ENCODE measurements at regions not wholly inside any gene's neighbourhood (a gene's known extent, or its start where the extent isn't known, plus 50 kb on each side); places are given as distances from the start of the nearest gene placed in this dataset.
"Not testable (repeated sequence)": the region's sequence is repeated elsewhere in the genome, so short reads cannot be mapped to it uniquely, and the experiment has no call there.

DNA sequence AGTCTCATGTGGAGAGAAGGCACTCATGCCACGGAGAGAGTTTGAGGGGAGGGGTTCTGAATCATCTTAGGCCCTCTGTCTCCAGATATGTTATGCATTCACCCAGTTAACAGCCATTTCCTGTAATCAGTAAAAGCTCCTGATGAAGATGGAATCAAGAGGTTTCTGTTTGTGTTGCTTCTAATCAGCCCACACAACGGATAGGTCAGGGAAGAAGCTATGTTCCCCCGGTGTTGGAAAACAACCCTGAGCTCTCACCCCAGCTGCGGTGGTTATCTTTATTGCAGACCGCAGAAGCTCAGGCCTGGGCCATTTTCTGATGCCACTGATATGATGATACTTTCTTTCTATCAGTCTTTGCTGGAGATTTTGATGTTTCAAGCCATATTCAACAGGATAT, 338.5 kb upstream of the ONECUT1 start:
- no peak for DNase-seq

DNA sequence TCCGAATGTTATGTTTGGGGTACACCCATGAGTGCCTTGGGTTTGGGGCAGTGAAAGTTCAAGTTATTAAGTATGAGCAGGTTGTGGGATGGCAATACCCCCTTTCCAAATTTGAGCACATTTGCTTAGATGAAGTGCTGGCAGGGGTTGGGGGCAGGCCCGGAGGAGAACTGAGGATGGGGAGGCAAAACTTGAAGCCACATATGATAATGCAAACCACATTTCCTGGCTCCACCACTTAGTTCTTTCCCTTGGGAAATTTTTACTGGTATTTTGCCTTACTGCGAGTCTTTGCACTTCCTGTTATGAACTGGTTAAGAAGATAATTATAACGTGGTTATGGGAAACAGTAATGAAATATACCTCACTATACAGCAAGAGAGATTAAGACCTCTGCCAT, 336.0 kb upstream of the ONECUT1 start:
- no peak for DNase-seq

DNA sequence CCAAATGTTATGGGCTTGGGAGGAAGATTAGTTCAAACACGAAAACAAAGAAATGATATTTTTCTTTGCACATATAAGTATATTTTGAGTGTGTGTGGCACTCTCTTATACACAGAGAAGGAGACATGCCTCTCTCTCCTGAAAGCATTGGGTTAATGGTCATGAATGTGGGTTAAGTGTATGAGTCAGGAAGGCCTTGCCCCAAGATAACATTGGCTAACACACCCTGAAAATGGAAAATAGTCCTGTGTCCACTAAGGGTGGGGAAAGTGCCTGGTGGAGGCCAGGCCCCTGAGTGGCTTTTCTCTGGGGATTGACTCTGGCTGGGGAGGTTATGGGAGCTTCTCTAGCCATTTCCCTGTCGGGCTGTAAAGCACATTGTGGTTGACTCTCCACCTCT, 332.7 kb upstream of the ONECUT1 start:
- no peak for DNase-seq

DNA sequence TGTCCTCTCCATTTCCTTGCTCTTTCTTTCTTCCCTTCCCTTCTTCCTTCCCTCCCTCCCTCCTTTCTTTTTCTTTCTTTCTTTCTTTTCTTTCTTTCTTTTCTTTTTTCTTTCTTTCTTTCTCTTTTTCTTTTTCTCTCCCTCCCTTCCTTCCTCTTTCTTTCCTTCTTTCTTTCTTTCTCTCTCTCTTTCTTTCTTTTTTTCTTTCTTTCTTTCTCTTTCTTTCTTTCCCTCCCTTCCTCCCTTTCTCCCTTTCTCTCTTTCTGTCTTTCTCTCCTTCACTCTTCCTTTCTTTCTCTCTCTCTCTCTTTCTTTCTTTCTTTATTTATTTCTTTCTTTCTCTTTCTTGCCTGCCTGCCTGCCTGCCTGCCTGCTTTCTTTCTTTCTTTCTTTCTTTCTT, 326.8 kb upstream of the ONECUT1 start:
- not testable (repeated sequence) for DNase-seq

DNA sequence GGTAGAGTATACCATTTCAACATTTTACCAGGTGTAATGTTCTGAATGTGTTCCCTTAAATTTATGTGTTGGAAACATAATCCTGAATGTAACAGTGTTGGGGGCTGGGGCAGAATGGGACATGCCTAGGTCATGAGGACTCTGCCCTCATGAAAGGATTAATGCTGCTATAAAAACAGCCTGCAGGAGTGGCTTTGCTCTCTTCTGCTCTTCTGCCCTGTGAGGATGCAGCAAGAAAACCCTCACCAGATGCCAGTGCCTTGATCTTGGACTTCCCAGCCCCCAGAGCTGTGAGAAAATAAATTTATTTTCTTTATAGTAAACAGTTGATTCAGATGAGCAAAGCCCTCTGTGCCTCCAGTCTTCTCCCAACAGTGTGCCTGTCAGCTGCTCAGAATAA, 326.0 kb upstream of the ONECUT1 start:
- no peak for DNase-seq

DNA sequence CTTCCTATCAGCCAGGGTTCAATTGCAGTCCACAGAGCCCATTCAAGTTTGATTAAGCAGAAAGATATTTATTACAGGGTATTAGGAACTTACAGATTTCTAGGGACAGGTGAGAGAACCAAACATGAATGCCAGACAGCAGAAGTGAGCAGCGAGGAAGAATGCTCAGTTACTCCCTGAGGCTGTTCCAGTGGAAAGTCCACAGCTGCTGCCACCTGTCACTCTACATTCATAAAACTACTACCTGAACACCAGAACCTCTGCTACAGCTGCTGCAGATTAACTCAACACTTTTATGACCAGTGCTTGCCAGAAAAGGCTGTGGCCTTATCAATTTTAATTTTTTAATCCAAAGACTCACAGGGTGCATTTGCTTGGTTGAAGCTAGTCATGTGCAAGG, 325.4 kb upstream of the ONECUT1 start:
- DNase-seq: no peak

DNA sequence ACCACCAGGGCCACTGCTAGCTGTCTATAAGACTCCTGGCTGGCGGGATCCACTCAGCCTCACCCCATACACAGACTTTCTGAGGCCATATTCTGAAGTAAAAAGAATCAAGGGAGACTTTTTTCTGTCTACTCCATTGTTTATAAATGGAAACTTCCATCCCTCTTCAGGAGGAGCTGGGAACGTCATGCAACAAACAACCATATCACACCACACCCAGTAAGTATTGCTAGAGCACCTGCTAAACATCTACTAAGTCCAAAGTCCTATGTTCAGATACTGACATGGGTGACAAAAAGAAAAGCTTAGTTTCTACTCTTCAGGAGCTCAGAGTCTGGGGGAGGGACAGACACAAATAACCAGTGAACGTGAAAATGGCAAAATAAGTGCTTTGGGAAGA, 324.8 kb upstream of the ONECUT1 start:
- no peak for DNase-seq

DNA sequence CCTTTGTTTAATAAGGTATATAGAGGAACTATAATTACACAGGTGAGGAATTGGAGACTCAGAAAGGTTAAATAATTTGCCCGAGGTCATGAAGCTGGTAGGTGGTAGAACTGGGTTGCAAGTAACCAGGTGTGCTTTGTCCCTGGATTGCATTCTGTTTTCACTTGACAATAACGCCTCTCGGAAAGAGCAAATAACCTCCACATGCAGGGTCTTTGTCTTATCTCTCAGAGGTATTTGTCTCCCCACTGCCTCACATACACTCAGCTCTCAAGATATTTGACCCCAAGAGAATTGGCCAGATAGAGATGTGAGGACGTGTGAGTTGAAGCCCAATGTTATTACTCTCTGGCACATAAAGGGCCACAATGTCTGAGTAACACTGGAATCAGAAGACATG, 320.9 kb upstream of the ONECUT1 start:
- DNase-seq: no peak

DNA sequence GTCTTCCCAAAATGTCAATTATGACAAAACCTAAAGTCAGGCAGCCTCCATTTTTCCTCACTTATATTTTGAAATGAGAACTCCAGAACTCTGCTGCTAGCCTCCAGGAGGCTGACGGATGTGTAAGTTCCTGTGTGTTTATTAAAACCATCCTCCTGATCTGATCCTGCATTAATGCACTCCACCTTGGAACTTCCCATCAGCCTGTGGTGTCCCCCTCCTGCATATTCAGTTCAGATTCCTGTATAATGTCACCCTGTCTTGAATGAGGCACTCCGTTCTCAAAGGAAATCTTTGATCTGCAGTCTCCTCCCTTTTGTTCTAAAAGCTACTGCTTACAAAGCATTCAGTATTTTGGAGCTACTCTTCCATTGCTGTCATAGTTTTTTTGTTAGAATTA, 318.2 kb upstream of the ONECUT1 start:
- DNase-seq: no peak

DNA sequence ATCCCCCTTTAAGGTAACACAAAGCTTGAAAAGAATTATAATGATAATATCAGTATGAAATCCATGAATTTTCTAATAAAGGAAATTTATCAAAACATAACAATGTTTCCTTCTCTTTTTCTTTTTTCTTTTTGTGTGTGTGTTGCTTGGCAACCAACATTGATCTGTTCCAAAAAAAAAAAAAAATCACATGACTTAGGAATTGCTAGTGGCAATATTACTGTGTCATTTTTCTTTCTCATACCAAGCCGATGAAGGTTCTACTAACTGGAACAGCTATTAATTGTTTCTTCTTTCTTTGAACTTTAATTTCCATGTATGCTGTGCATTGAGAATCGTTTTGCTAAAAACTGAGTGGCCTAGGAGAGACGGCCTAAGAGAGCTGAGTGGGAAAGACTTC, 317.7 kb upstream of the ONECUT1 start:
- DNase-seq: no peak

DNA sequence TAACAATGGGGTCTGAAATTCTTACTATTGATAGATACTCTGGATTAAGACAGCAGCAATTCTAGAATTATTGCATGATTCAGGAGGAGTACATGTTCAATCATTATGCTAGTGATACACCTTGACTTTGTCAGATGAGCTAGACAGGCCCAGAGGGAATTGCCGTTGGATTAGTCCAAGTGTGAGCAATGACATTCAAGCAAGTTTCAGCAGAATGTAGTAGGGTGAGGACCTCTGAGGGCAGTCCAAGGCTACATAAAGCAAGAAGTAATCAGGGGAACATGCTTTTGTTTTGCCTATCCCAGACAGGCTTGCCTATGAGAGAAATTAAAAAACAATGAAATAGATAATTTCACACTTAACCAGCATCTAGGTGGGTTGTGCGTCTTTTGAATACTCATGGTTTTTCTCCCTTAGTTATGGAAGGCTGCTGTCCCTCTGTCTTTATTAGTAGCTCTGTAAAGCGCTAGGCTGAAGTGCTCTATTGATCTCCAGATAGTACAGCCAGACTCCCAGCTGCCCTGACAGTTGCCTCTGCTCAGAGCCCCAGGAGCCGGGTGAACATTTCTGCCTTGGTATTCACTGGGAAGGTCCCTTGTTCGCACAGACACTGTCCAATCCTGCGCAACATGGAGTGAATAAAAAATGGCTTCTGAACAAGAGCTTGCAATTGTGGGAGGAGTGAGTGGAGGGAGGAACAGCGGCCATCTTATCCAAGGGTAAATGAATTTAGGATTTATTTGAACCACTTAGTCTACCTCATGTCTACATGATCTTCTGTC, 316.6 kb upstream of the ONECUT1 start:
- no peak for DNase-seq

DNA sequence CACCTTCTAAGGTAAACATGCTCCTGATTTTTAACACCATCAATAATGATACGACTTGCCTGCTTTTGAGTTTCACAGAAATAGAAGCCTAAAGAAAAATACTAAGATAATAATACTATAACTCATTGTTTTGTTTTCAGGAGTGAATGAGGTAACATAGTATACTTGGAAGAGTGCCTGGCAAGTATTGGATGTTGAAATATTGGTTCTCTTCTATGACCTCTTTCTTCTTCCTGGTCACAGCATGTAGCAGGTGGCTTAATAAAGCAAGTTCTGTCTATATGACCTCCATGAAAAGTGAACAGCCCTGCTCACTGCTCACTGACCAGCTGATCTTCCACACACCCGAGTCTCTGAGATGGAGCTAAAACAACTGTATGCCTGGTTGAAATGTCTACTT, 312.3 kb upstream of the ONECUT1 start:
- DNase-seq: no peak

DNA sequence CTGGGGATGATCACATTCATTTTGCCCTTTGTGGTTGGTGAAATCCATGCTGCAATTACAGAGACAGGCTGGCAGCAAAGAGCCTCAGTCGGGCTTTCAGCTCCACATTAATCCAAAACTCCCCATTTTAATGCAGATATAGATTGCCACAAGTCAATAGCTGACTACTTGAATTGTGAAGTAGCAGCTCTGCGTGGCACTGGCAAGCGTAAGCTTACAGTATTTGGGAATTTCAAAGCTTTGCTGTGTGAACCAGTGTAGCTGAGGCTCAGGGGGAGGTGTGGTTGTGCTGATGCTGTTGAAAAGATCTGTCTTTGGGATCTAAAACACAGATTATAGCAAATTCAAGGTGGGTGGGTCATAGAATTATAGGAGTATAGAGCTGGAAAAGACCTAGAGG, 290.3 kb upstream of the ONECUT1 start:
- no peak for DNase-seq

DNA sequence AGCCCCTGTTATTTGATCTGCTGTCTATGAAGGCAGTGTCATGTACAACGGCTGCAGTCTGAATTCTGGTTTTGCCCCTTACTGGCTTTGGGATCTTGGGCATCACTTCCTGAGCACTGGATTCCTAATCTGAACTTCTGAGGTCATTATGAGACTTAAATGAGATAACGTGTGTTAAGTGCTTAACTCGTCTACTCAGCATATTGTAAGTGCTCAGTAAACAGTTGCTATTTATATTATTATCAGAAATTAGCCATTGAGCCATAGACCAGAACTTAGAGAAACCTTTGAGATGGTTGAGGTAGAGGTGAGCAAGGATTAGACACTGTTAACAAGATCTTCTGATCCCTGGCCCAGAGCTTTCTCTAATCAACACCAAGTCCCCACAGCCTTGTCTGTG, 284.1 kb upstream of the ONECUT1 start:
- DNase-seq: no peak

DNA sequence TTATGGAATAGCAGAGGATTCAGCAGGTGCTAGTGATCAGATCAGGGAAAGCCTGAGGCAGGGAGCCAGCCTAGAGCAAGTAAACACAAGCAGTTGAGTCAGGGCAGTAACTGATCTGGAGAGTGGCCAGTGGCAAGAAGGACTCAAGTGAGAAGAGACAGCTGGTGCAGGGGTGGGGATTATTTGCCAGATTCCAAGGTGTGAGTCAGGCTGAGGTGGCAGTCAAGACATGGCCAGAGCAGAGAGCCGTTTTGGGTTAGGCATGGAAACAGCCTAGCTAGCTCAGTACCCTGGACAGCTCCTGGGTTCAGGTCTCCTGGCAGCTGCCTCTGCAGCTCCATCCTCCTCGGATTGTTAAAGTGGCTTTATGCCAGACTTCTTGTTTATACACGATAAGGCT, 281.9 kb upstream of the ONECUT1 start:
- DNase-seq: peak in 4 of 51 donors; percentile 2 to 68 (median 6)

DNA sequence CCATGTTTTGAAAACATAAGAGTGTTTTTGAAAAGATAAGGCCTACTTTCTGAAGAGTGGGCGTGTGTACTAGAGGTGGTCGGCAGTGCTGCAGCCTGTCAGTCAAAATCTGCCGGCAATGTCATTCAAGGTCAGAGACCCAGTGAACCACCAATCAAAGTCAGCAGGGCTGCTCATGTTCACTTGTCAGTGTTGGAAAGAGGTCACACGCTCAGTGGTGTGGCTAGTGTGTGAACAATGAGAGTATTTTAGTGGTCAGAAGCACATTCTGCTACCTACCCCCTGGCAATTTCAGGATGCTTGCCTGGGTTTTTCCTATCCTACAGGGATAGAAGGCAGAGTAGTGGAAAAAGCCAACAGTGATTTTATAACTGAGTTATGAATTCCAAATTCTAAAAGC, 278.5 kb upstream of the ONECUT1 start:
- no peak for DNase-seq

DNA sequence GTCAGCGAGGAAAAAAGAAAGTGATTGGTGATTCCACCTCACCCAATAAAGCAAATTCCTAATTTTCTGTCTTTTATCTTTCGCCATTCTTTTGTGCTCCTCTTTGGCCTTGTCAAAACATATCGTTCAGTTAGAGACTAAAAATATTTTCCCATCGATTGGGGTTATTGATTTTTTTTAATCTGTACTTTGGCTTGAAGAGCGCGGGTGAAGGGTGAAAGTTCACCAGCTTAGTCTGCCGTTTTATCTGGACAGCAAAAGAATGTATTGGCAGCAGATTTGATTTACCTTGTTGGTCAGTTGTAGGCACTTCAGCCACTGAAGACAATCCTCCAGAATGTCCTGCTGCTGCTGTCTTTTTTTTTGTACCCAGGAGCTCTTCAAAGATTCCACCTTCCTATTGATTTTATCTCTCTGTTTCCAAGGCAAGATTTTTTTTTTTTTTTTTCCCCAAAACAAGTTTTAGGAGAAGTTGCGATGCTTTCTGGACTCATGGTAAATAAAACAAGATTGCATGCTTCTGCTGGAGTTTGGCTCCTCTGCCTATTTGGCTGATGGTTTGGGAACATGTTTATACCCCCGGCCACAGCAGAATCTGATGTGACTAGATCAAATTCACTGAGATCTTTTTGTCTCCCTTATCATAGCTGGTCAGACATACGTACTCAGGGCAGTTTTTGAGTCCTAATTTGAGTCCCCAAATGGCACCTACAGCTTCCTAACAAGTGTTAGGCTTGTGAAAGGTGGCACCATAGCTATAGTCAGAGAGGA, 269.3 kb upstream of the ONECUT1 start:
- no peak for DNase-seq

DNA sequence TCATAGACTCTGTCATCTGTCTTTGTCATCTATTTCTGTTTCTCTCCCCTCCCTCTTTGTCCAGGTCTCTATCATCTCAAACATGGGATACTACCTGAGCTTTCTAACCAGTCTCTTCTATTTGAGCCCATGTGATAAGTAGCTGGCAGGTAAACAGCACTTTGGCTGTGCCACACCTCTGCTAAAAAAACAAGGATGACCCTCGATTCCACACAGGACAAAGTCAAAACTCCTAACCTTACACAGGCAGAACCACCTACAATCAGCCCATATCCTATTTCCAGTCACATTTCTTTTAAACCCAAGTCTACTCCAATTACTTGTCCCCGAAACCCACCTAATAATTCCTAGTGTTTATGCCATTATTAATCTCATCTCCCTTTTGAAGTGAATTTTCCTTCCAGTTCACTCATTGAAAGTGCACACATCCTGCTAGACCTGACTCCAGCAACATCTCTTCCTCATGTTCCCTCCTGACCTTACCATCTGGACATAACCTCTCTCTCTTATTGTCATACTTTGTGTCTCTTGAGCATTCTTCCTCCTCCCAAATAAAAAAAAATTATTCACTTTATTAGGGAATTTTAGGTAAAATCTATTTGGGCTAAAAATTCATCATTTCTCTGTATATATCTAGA, 256.1 kb upstream of the ONECUT1 start:
- no peak for DNase-seq

DNA sequence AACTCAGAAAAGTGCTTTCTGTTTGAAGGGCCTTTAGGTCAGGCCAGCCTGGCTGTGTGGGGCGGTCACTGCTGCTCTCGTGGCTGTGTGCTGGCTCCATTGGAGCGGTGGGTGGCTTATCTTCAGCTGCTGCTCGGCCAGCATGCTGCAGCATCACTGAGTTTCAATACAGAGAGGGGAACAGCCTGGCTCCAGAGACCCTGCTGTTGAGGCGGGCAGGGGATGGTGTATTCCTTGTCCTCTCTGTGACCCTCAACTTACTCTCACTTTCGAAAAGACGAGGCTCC, 248.5 kb upstream of the ONECUT1 start:
- DNase-seq: no peak

DNA sequence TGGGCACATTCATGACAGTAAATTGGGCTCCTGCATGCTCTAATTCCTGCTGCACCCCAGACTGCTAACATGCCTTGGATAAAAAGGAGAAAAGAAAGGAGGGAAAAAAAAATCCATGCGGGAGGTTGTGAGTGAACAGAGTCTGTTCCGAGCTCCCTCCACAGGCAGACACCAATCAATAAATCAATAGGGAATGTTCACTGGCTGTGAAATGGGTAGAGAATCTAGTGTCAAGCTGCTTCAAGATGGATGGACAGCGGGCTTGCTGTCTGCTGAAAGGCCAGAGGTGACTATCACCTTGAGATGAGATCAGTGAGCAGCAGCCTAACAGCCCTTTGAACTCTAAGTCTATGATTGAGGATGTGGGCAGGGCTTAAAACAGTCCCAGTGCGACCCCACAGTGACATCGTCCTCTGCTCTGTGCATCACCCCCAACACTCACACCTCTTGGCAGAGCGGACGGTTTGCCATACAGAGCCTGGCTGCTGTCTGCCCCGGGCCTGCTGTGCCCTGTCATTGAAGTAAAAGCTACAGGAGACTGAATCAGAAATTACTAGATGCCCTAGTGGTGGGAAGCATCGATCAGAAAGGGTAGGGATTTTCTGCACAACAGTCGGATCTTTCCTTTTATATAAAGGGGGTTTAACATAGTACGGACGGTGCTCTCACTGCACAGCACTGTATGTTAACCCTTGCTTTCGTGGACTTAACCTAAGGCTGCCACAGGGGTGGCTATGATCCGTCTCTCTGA, 247.9 kb upstream of the ONECUT1 start:
- no peak for DNase-seq

DNA sequence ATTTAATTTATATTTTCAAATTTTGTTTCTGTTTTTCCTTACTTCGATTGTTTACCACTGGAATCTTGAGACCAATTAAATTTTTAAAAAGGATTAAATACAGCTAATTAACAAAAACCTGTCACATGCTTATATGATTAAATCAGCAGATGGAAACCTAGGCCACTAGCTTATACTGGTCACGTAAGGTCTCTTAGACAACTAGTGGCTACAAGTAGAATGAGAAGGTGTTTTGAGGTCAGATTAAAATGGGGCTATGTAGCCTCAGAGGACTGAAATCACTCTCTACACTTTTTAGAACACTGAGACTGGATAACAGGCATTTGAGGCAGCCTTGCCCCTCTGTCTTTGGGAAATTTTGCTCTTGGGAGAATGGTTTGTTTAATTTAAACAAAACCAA, 246.5 kb upstream of the ONECUT1 start:
- DNase-seq: no peak

DNA sequence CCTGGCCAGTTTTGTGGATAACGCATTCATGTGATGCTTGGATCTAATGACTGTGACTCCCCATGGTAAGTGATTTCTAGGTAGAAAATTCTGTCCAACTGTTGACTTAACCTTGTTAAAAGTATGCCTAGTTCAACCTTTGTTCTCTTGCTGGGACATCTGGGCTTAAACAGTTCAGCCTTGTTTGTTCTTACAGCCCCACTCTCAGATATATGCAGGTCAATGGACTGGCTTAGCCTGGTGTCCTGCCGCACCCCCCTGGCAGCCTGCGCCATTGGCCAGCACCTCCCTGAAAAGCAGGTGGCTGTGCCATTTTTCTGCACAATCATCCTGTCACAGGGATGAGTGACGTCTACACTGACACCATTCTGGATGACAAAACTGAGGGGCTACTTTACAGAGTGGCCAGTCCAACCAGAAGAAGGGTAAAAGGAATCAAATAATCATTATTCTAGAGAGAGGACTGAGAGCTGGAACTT, 244.7 kb upstream of the ONECUT1 start:
- no peak for DNase-seq
